ENCODE measurements at regions not wholly inside any gene's neighbourhood (a gene's known extent, or its start where the extent isn't known, plus 50 kb on each side); places are given as distances from the start of the nearest gene placed in this dataset.
"Not testable (repeated sequence)": the region's sequence is repeated elsewhere in the genome, so short reads cannot be mapped to it uniquely, and the experiment has no call there.

GRCh38 chr4:167918077-167918476 lies 174.3 kb upstream of the ANXA10 start:
- DNase-seq (ENCODE audit: low read depth), result no peak

GRCh38 chr4:167930166-167930565 lies 162.2 kb upstream of the ANXA10 start:
- DNase-seq (ENCODE audit: low read depth), result no peak

GRCh38 chr4:167934216-167934615 lies 158.1 kb upstream of the ANXA10 start:
- no peak for DNase-seq (ENCODE audit: low read depth)

GRCh38 chr4:167939863-167940616 lies 152.3 kb upstream of the ANXA10 start:
- DNase-seq (ENCODE audit: low read depth), result no peak

GRCh38 chr4:167943872-167944505 lies 148.3 kb upstream of the ANXA10 start:
- DNase-seq (ENCODE audit: low read depth), result no peak

- no peak for DNase-seq (ENCODE audit: low read depth)
Observed at GRCh38 chr4:167944721-167945120, 147.6 kb upstream of the ANXA10 start.

- no peak for DNase-seq (ENCODE audit: low read depth)
Observed at GRCh38 chr4:167955006-167955405, 137.3 kb upstream of the ANXA10 start.

GRCh38 chr4:167956676-167957075 lies 135.7 kb upstream of the ANXA10 start:
- no peak for DNase-seq (ENCODE audit: low read depth)

- no peak for DNase-seq (ENCODE audit: low read depth)
Observed at GRCh38 chr4:167964766-167965373, 127.5 kb upstream of the ANXA10 start.

- DNase-seq (ENCODE audit: low read depth), result no peak
Observed at GRCh38 chr4:167966143-167966542, 126.2 kb upstream of the ANXA10 start.

- DNase-seq (ENCODE audit: low read depth), result no peak
Observed at GRCh38 chr4:167973513-167973912, 118.8 kb upstream of the ANXA10 start.

GRCh38 chr4:167985565-167985964 lies 106.8 kb upstream of the ANXA10 start:
- no peak for DNase-seq (ENCODE audit: low read depth)

- no peak for DNase-seq (ENCODE audit: low read depth)
Observed at GRCh38 chr4:167986044-167986443, 106.3 kb upstream of the ANXA10 start.

GRCh38 chr4:167987285-167987684 lies 105.1 kb upstream of the ANXA10 start:
- DNase-seq (ENCODE audit: low read depth), result no peak

GRCh38 chr4:167989815-167990214 lies 102.5 kb upstream of the ANXA10 start:
- no peak for DNase-seq (ENCODE audit: low read depth)

GRCh38 chr4:168008112-168008511 lies 84.2 kb upstream of the ANXA10 start:
- not testable (repeated sequence) for DNase-seq (ENCODE audit: low read depth)

- no peak for DNase-seq (ENCODE audit: low read depth)
Observed at GRCh38 chr4:168019019-168019651, 73.2 kb upstream of the ANXA10 start.

GRCh38 chr4:168019921-168020320 lies 72.4 kb upstream of the ANXA10 start:
- DNase-seq (ENCODE audit: low read depth), result no peak

GRCh38 chr4:168021666-168022065 lies 70.7 kb upstream of the ANXA10 start:
- DNase-seq (ENCODE audit: low read depth), result peak; percentile 3

GRCh38 chr4:168028568-168028967 lies 63.8 kb upstream of the ANXA10 start:
- DNase-seq (ENCODE audit: low read depth), result peak; percentile 15

- DNase-seq (ENCODE audit: low read depth), result peak; percentile 62
Observed at GRCh38 chr4:168028970-168029597, 63.3 kb upstream of the ANXA10 start.

GRCh38 chr4:168037676-168038075 lies 54.7 kb upstream of the ANXA10 start:
- DNase-seq (ENCODE audit: low read depth), result no peak
